Uterus (tissue), 3 donors: ENCODE measurements at regions not wholly inside any gene's neighbourhood (a gene's known extent, or its start where the extent isn't known, plus 50 kb on each side); places are given as distances from the start of the nearest gene placed in this dataset.

ENCODE experiments used
- DNase-seq, 2 donors: peaks; one replicate each; pipeline ENCODE4 v3.0.0-alpha.2; 2019 to 2020
- H3K27ac ChIP-seq, 2 donors: fragments of 200-600 bp; sonication (generic); 1 replicate in 1 of 2; 2 replicates in 1 of 2; pipeline ENCODE4 v1.5.1; 2016 to 2018
- H3K27me3 ChIP-seq, 2 donors: fragments of 200-600 bp; sonication (generic); one replicate each; pipeline ENCODE4 v1.5.1; 2018 to 2019; ENCODE audit warnings: control low read depth in 1 of 2
- H3K36me3 ChIP-seq, 2 donors: fragments of 200-600 bp; sonication (generic); one replicate each; pipeline ENCODE4 v1.5.1; 2019; ENCODE audit warnings: control low read depth in 1 of 2
- H3K4me1 ChIP-seq, 2 donors: fragments of 200-600 bp; sonication (generic); one replicate each; pipeline ENCODE4 v1.5.1; 2018 to 2019; ENCODE audit warnings: control low read depth in 1 of 2
- H3K4me3 ChIP-seq, 2 donors: fragments of 200-600 bp; sonication (generic); 1 replicate in 1 of 2; 2 replicates in 1 of 2; pipeline ENCODE4 v1.5.1; 2018 to 2019; ENCODE audit warnings: mild to moderate bottlenecking in 1 of 2
- H3K9me3 ChIP-seq, 2 donors: fragments of 200-600 bp; sonication (generic); one replicate each; pipeline ENCODE4 v1.5.1; 2019; ENCODE audit warnings: control low read depth in 1 of 2
- CTCF ChIP-seq, 4 experiments: fragments of 200-600 bp in 2 of 4; fragments of 450-650 bp in 2 of 4; sonication (generic) in 2 of 4; IDR thresholded peaks; one replicate each; pipeline ENCODE4 v1.5.1; 2016 to 2019; ENCODE audit warnings: antibody characterized with exemption in 4 of 4, mild to moderate bottlenecking in 2 of 4, moderate library complexity in 1 of 4
- POLR2A ChIP-seq, 2 donors: fragments of 450-650 bp; IDR thresholded peaks; one replicate each; pipeline ENCODE4 v1.6.1; 2016; ENCODE audit warnings: antibody characterized with exemption in 2 of 2, mild to moderate bottlenecking in 1 of 2, moderate library complexity in 1 of 2
- intact Hi-C: fragments of 100-400 bp; cut with DNase I; formaldehyde crosslinking; loops from one replicate; pipeline ENCODE4 v1.15.1; 2023; ENCODE audit warnings: low total_unique reads
- donor health status: DM: yes; HTN: yes; CAD: no.

GRCh38 chr14:98466807-98467206 is 805.2 kb downstream of the BCL11B start:
- H3K27ac ChIP-seq = no peak overlapping the region
- DNase-seq = no peak
- TF ChIP-seq CTCF (IDR thresholded peaks at IDR 0.05) (no peak), POLR2A (IDR thresholded peaks at IDR 0.05) (no peak)
- no peaks in the 10 kb centered on the region for H3K9me3 ChIP-seq
- intact Hi-C loops = no loop called here
- H3K4me3 ChIP-seq = no peak overlapping the region
- no peaks in the 10 kb centered on the region for H3K4me1 ChIP-seq
- no peaks in the 10 kb centered on the region for H3K36me3 ChIP-seq
- H3K27me3 ChIP-seq = no peaks in the 10 kb centered on the region

- H3K27ac ChIP-seq = no peak overlapping the region
- H3K4me1 ChIP-seq = no peaks in the 10 kb centered on the region
- no peaks in the 10 kb centered on the region for H3K27me3 ChIP-seq
- DNase-seq = no peak
- H3K36me3 ChIP-seq = no peaks in the 10 kb centered on the region
- TF ChIP-seq POLR2A (IDR thresholded peaks at IDR 0.05) (no peak), CTCF (IDR thresholded peaks at IDR 0.05) (no peak)
- no peaks in the 10 kb centered on the region for H3K9me3 ChIP-seq
- H3K4me3 ChIP-seq = no peak overlapping the region
- intact Hi-C loops = no loop called here
These were observed 801.3 kb downstream of the BCL11B start for GRCh38 chr14:98470663-98471062.

- intact Hi-C loops = no loop called here
- H3K9me3 ChIP-seq = no peaks in the 10 kb centered on the region
- TF ChIP-seq CTCF (IDR thresholded peaks at IDR 0.05) (no peak), POLR2A (IDR thresholded peaks at IDR 0.05) (no peak)
These were observed 797.1 kb downstream of the BCL11B start for GRCh38 chr14:98474900-98475299.

GRCh38 chr14:98477935-98478334 is 794.1 kb downstream of the BCL11B start:
- no peaks in the 10 kb centered on the region for H3K9me3 ChIP-seq
- DNase-seq = no peak
- H3K27me3 ChIP-seq = no peaks in the 10 kb centered on the region
- H3K4me1 ChIP-seq = no peaks in the 10 kb centered on the region
- no peak overlapping the region for H3K4me3 ChIP-seq
- no peak overlapping the region for H3K27ac ChIP-seq
- intact Hi-C loops = no loop called here
- H3K36me3 ChIP-seq = no peaks in the 10 kb centered on the region
- TF ChIP-seq POLR2A (IDR thresholded peaks at IDR 0.05) (no peak), CTCF (IDR thresholded peaks at IDR 0.05) (no peak)

More at GRCh38 chr14:98474900-98475299, 797.1 kb downstream of the BCL11B start:
- Histone ChIP-seq H3K36me3 (no peaks in the 10 kb centered on the region), H3K27me3 (no peaks in the 10 kb centered on the region), H3K4me3 (no peak overlapping the region), H3K27ac (no peak overlapping the region), H3K4me1 (no peaks in the 10 kb centered on the region)
- DNase-seq = no peak

- Histone ChIP-seq H3K27ac (no peak overlapping the region), H3K4me3 (no peak overlapping the region), H3K4me1 (no peaks in the 10 kb centered on the region), H3K27me3 (no peaks in the 10 kb centered on the region), H3K36me3 (no peaks in the 10 kb centered on the region), H3K9me3 (no peaks in the 10 kb centered on the region)
- intact Hi-C loops = no loop called here
- TF ChIP-seq POLR2A (IDR thresholded peaks at IDR 0.05) (no peak), CTCF (IDR thresholded peaks at IDR 0.05) (no peak)
- no peak for DNase-seq
These were observed 782.9 kb downstream of the BCL11B start for GRCh38 chr14:98489115-98489514.
